Common myeloid progenitor, CD34-positive (primary cell): ENCODE measurements at regions not wholly inside any gene's neighbourhood (a gene's known extent, or its start where the extent isn't known, plus 50 kb on each side); places are given as distances from the start of the nearest gene placed in this dataset.

Source experiments
- CTCF ChIA-PET: fragments of 350-600 bp; sonication (Branson Sonifier 250); formaldehyde crosslinking; loops from one replicate; lab custom pipeline; 2021; ENCODE audit warnings: antibody characterized with exemption; lab: Charles Lee
- POLR2A ChIA-PET: fragments of 350-600 bp; sonication (Branson Sonifier 250); formaldehyde crosslinking; loops from one replicate; lab custom pipeline; 2021; ENCODE audit warnings: antibody characterized with exemption; lab: Charles Lee
- DNase-seq, 3 donors: peaks; one replicate each; pipeline versions ENCODE4 v3.0.0 to v3.0.0-alpha.2; 2013
- H3K27ac ChIP-seq, 2 experiments: 1 replicate in 1 of 2; 2 replicates in 1 of 2; pipeline ENCODE4 v1.7.0; 2013; ENCODE audit warnings: inconsistent platforms in 2 of 2, low read length in 2 of 2, mild to moderate bottlenecking in 2 of 2, low read depth in 1 of 2, moderate library complexity in 1 of 2; ENCODE audit not compliant: severe bottlenecking in 2 of 2, insufficient read depth in 1 of 2, poor library complexity in 1 of 2
- H3K27me3 ChIP-seq, 5 experiments: replicated peaks in 2 of 5; 1 replicate in 3 of 5; 2 replicates in 2 of 5; pipeline versions ENCODE4 v1.6.1 to v1.7.0; 2013; ENCODE audit warnings: low read length in 4 of 5, mild to moderate bottlenecking in 2 of 5, moderate library complexity in 2 of 5, inconsistent platforms in 1 of 5; ENCODE audit not compliant: insufficient read depth in 5 of 5, control insufficient read depth in 4 of 5
- H3K36me3 ChIP-seq, 4 experiments: 1 replicate in 2 of 4; 2 replicates in 2 of 4; pipeline versions ENCODE4 v1.6.1 to v1.7.0; 2013; ENCODE audit warnings: low read length in 3 of 4, control low read depth in 1 of 4, mild to moderate bottlenecking in 1 of 4; ENCODE audit not compliant: control insufficient read depth in 4 of 4, insufficient read depth in 4 of 4
- H3K4me1 ChIP-seq, 4 experiments: 1 replicate in 3 of 4; 2 replicates in 1 of 4; pipeline versions ENCODE4 v1.6.1 to v1.7.1; 2013; ENCODE audit warnings: low read length in 3 of 4, mild to moderate bottlenecking in 3 of 4, control low read depth in 1 of 4, inconsistent platforms in 1 of 4, moderate library complexity in 1 of 4; ENCODE audit not compliant: control insufficient read depth in 4 of 4, insufficient read depth in 4 of 4; ENCODE audit errors: control extremely low read depth in 1 of 4
- H3K4me3 ChIP-seq, 7 experiments: 1 replicate in 4 of 7; 2 replicates in 3 of 7; pipeline versions ENCODE4 v1.5.1 to v1.7.0; 2013; ENCODE audit warnings: mild to moderate bottlenecking in 7 of 7, low read length in 6 of 7, moderate library complexity in 6 of 7, inconsistent platforms in 2 of 7, low read depth in 2 of 7, control low read depth in 1 of 7; ENCODE audit not compliant: insufficient read depth in 4 of 7, control insufficient read depth in 1 of 7; ENCODE audit errors: extremely low read depth in 1 of 7
- H3K9me3 ChIP-seq, 5 experiments: 1 replicate in 4 of 5; 2 replicates in 1 of 5; pipeline versions ENCODE4 v1.6.1 to v1.7.1; 2013; ENCODE audit warnings: low read length in 4 of 5, mild to moderate bottlenecking in 2 of 5, inconsistent platforms in 1 of 5, low read depth in 1 of 5, moderate library complexity in 1 of 5; ENCODE audit not compliant: control insufficient read depth in 4 of 5, insufficient read depth in 2 of 5; ENCODE audit errors: control extremely low read depth in 1 of 5
- WGBS: methylation state at CpG from one replicate; pipeline ENCODE4 v1.1.5; 2013; ENCODE audit not compliant: insufficient coverage; 5-methylcytosine and 5-hydroxymethylcytosine counted together

DNA sequence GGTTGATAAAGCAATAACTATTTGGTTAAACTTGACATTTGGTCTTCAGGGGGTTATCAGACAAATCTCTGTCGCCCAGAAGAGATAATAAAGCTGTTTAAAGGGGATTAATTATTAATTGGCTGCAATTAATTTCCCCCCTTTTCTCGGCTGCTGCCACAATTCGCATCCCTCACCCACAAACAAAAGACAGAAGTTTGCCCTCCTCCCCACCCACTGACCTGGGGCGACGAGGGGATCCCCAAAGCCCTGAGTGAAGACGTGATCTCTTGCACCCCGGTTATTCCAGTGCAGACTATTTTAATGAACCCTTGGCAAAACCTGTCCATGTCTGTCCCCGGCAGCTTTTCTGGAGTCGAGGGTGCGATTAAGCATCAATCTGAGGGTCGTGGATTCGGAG, 55.7 kb upstream of the TMEM33 start:
- peaks cover 14 to 100% (median 50%) of the 10 kb centered on the region in 5 experiments for H3K27me3 ChIP-seq
- 11% methylated on average over 6 of the region's 12 CpGs for WGBS
- H3K9me3 ChIP-seq: peaks cover 0 to 3% (median 0%) of the 10 kb centered on the region in 5 experiments
- POLR2A ChIA-PET: no interaction called here
- H3K4me1 ChIP-seq: peaks cover 0 to 25% (median 13%) of the 10 kb centered on the region in 4 experiments
- no peak overlapping the region for H3K27ac ChIP-seq
- no peak for DNase-seq
- CTCF ChIA-PET: interaction anchor here (0.7 to 2.3 kb wide), 5 partner anchors 8 to 19 kb away, joined by 3 to 4 read pairs (median 3); no protein-coding TSS in a partner anchor
- no peaks in the 10 kb centered on the region for H3K36me3 ChIP-seq
- no peak overlapping the region for H3K4me3 ChIP-seq

- Histone ChIP-seq H3K27me3 (peaks cover 14 to 100% (median 55%) of the 10 kb centered on the region in 5 experiments), H3K36me3 (no peaks in the 10 kb centered on the region), H3K9me3 (peaks cover 0 to 3% (median 0%) of the 10 kb centered on the region in 5 experiments), H3K4me3 (no peak overlapping the region), H3K4me1 (peaks cover 0 to 25% (median 13%) of the 10 kb centered on the region in 4 experiments), H3K27ac (no peak overlapping the region)
- WGBS: 11% methylated on average over 8 of the region's 25 CpGs
- CTCF ChIA-PET: interaction anchor here (0.7 to 1.7 kb wide), 4 partner anchors 10 to 186 kb away, joined by 3 to 5 read pairs (median 4); no protein-coding TSS in a partner anchor
- DNase-seq: no peak
- POLR2A ChIA-PET: no interaction called here
These were observed 56.2 kb upstream of the TMEM33 start for GRCh38 chr4:41878991-41879491.

DNA sequence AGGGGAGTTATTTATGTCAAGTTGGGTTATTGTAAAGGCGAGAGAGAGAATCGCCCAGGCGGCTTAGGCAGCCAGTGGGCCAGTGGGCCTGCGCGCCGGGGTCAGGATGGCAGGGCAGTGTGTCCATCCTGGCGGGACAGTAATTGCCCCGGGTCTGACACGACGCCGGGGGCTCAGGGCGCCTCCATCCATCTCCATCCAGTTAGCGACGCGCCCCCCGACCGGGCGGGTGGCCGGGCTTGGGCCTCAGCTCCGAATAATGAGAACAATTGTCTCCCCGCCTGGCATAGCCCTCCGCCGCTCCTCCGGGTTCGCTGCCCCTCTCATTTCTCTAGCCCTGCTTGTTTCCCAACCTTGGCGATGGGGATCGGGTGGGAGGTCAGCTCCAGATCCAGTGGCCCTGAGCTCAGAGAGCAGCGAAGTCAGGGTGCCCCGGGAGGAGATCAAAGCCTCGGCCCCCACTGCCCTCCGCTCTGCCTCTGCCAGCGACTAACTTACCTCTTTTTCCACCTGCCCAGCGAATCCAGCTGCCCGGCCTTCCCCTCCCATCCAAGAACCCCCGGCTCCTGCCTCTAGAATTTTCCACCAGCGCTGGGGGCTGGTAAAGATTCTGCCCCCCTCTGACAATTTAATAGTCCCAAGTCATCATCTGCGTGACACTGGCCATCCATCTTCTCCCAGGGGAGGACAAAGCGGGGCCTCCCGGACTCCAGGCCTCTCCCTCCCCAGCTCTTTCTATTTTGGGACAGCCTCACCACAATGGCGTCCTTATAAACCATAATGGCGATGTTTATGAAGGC, 56.9 kb upstream of the TMEM33 start:
- Histone ChIP-seq H3K4me3 (no peak overlapping the region), H3K27ac (no peak overlapping the region), H3K9me3 (peaks cover 0 to 3% (median under 1%) of the 10 kb centered on the region in 5 experiments), H3K4me1 (peaks cover 0 to 27% (median 15%) of the 10 kb centered on the region in 4 experiments), H3K36me3 (no peaks in the 10 kb centered on the region), H3K27me3 (peaks cover 14 to 100% (median 59%) of the 10 kb centered on the region in 5 experiments)
- CTCF ChIA-PET: interaction anchor here (0.8 to 1.7 kb wide), 4 partner anchors 10 to 185 kb away, joined by 4 to 5 read pairs (median 4); no protein-coding TSS in a partner anchor
- 8% methylated on average over 39 of the region's 41 CpGs for WGBS
- no peak for DNase-seq
- POLR2A ChIA-PET: interaction anchor here (0.6 kb wide), 1 partner anchor 286 kb away, joined by 3 read pairs; no protein-coding TSS in a partner anchor

GRCh38 chr4:41877020-41877796, 58.0 kb upstream of the TMEM33 start:
- Histone ChIP-seq H3K4me1 (peaks cover 0 to 25% (median 12%) of the 10 kb centered on the region in 4 experiments), H3K9me3 (peaks cover 0 to 5% (median 3%) of the 10 kb centered on the region in 5 experiments), H3K27ac (no peak overlapping the region), H3K36me3 (no peaks in the 10 kb centered on the region), H3K27me3 (peaks cover 24 to 100% (median 64%) of the 10 kb centered on the region in 5 experiments), H3K4me3 (no peak overlapping the region)
- CTCF ChIA-PET: interaction anchor here (0.8 to 1.7 kb wide), 4 partner anchors 9 to 18 kb away, joined by 4 to 5 read pairs (median 4); no protein-coding TSS in a partner anchor
- WGBS: 62% methylated on average over 5 of the region's 7 CpGs
- no peak for DNase-seq
- POLR2A ChIA-PET: no interaction called here

GRCh38 chr4:41874873-41875272, 60.4 kb upstream of the TMEM33 start:
- ChIA-PET CTCF (interaction anchor here (1.1 to 2.5 kb wide), 3 partner anchors 9 to 13 kb away, joined by 3 to 11 read pairs (median 8); no protein-coding TSS in a partner anchor), POLR2A (no interaction called here)
- Histone ChIP-seq H3K36me3 (no peaks in the 10 kb centered on the region), H3K27ac (no peak overlapping the region), H3K4me3 (no peak overlapping the region), H3K27me3 (peaks cover 38 to 100% (median 69%) of the 10 kb centered on the region in 5 experiments), H3K9me3 (peaks cover 0 to 5% (median 3%) of the 10 kb centered on the region in 5 experiments), H3K4me1 (peaks cover 0 to 5% (median 1%) of the 10 kb centered on the region in 4 experiments)
- no peak for DNase-seq

DNA sequence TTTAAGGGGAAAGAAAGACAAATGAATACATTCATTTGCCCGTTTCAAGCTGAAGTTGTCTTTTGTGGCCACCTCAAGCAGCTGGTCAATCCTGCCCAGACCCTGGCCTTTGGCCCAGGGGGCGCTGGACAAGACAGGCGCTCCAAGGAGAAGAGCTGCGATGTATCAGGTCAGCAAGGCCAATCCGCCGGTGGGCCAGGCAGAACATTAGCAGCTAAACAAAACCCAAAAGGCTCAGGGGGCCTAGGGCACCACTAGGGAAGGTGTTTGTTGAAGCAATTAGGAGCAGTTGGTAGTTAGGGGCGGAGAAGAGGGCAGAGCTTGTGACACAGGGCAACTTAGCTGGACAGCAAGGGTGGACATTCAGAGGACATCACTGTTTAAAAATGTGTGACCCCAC, 60.8 kb upstream of the TMEM33 start:
- Histone ChIP-seq H3K9me3 (peaks cover 0 to 5% (median 3%) of the 10 kb centered on the region in 5 experiments), H3K4me1 (peaks cover 0 to 4% (median 1%) of the 10 kb centered on the region in 4 experiments), H3K36me3 (no peaks in the 10 kb centered on the region), H3K27me3 (peaks cover 41 to 100% (median 67%) of the 10 kb centered on the region in 5 experiments), H3K4me3 (no peak overlapping the region), H3K27ac (no peak overlapping the region)
- no peak for DNase-seq
- WGBS: 39% methylated on average over 7 of the region's 7 CpGs
- CTCF ChIA-PET: interaction anchor here (0.9 to 2.5 kb wide), 4 partner anchors 9 to 14 kb away, joined by 3 to 11 read pairs (median 6); no protein-coding TSS in a partner anchor
- POLR2A ChIA-PET: no interaction called here
